Stimulated activated CD4-positive, alpha-beta T cell treated with anti-CD3 and anti-CD28 coated beads, Interleukin-2, amount 100 ng/mL, for 48 hours (primary cell): ENCODE measurements at regions not wholly inside any gene's neighbourhood (a gene's known extent, or its start where the extent isn't known, plus 50 kb on each side); places are given as distances from the start of the nearest gene placed in this dataset.
"Not testable (repeated sequence)": the region's sequence is repeated elsewhere in the genome, so short reads cannot be mapped to it uniquely, and the experiment has no call there.

Experiments used
- DNase-seq, 2 donors: peaks; one replicate each; pipeline ENCODE4 v3.0.0-alpha.2; 2020

- no peak for DNase-seq
Observed at GRCh38 chr6:91241946-91242613, 655.2 kb upstream of the MAP3K7 start.

DNA sequence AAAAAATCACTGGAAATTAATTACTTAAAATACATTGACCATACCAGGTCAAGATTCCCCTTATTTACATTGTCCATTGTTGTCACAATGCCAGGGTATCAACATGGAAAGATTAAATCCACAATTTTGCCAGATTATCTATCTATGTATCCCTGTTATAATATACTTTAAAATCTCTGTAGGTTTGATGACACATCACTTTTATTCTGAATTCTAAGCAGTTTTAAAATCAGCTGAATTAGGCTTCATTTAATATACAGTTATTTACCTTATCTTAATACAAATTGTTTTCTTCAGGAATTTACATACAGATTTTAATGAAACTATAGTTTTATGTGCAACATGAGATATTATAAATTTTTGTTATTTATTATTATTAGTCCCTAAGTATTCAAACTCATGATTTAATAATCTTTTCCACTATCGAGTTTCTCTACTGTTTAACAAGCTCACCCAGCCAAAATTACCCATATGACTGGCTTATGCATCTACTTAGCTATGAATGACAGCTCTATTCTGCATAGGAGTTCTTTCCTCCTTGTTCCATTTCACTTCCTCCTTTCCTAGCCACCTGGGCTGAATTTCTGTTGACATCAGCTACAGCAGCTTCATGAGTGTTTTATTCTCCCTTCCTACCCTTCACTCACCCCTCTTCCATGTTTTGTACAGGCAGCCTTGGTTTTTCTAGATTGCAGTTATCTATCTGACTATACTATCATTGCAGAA, 654.2 kb upstream of the MAP3K7 start:
- DNase-seq = no peak

DNA sequence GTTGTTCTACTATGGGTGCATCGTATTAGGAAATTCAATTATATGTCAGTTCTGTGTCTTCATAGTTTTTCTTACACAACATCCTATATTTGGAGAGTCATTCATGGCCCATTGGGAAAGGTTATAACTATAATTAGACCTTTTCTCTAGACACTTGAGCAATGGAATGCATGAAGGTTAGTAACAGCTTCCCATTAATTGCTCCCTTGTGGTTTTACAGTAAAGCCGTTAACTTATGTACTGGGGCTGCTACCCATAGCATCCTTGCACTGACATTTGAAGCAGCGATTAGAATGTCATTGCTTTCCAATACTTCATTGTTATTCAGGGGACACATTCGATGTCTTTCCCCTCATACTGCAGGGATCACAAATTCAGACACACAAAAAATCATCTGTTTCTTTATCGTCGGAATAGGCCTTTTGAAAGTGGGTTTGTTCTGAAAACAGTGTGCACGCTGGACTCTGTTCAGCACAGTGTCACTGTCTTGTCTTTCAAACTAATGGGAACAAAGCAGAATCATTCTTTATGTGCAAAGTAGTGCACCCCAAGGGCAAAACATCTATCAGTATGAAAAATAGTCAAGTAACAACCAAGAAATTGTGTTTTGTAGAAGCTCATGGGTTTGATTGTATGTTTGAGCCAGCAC, 634.3 kb upstream of the MAP3K7 start:
- no peak for DNase-seq

- DNase-seq = no peak
Observed at GRCh38 chr6:91213229-91213901, 626.5 kb upstream of the MAP3K7 start.

GRCh38 chr6:91198588-91199255, 611.9 kb upstream of the MAP3K7 start:
- DNase-seq = no peak

DNA sequence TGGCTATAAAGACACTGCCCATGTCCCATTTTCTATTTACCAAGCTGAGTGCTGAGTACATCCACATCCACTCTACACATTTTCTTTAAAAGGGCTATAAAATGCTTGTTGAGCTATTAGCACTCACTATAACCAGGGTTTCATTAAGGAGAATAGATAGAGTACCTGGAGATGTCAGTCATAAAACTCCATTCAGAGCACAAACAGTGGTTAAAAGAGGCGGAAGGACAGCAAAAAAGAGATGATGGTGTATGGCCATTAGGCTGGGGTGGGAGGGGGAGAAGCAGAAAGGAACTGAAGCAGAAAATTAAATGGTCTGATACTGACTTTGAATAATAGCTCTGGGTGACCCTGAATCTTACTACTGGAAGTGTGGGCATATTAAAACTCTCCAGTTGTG, 609.9 kb upstream of the MAP3K7 start:
- no peak for DNase-seq

DNA sequence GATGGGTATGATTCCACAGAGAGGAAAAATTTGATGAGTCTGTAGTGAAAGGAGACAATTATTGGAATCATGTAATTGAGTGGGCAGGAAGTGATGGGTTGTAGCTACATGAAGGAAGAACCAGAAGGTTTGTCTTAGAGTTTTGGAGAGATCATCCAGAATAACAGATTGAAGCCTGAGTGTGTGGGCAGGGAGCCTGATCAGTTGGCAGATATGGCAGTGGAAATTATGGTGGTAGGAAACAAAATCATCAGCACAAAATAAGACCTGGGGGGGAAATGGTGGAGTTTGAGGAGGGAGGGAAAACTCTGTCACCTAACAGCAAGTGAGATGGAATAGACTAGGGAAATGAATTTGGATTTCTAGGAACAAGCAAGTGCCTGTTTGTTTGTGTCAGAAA, 606.6 kb upstream of the MAP3K7 start:
- no peak for DNase-seq

DNA sequence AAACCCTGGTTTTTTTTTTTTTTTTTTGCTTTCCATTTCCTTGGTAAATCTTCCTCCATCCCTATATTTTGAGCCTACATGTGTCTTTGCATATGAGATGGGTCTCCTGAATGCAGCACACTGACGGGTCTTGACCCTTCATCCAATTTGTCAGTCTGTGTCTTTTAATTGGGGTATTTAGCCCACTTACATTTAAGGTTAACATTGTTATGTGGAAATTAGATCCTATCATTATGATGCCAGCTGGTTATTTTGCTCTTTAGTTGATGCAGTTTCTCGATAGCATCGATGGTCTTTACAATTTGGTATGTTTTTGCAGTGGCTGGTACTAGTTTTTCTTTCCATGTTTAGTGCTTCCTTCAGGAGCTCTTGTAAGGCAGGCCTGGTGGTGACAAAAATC, 603.2 kb upstream of the MAP3K7 start:
- not testable (repeated sequence) for DNase-seq

GRCh38 chr6:91185072-91185471, 598.2 kb upstream of the MAP3K7 start:
- DNase-seq = no peak

DNA sequence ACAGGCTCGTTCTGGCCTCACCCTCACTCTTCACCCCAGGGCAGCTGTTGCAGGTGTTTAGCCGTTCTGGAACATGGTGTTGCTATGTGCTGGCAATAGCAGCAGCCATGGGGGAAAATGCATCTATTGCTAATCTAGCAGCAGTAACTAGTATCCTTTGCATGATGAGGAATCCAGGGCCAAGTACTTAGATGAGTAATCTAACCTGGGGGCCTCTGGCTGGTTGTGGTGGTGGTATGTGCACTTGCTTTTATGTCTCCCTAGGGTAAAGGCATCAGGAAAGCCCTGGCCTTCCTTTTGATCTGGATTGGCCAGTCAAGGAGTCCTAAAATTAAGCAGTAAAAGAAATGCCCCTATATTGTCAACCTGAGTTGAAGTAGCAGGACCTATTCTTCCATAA, 594.5 kb upstream of the MAP3K7 start:
- DNase-seq = no peak

- DNase-seq = no peak
Observed at GRCh38 chr6:91173651-91174050, 586.8 kb upstream of the MAP3K7 start.

- DNase-seq = no peak
Observed at GRCh38 chr6:91173186-91173585, 586.3 kb upstream of the MAP3K7 start.

DNA sequence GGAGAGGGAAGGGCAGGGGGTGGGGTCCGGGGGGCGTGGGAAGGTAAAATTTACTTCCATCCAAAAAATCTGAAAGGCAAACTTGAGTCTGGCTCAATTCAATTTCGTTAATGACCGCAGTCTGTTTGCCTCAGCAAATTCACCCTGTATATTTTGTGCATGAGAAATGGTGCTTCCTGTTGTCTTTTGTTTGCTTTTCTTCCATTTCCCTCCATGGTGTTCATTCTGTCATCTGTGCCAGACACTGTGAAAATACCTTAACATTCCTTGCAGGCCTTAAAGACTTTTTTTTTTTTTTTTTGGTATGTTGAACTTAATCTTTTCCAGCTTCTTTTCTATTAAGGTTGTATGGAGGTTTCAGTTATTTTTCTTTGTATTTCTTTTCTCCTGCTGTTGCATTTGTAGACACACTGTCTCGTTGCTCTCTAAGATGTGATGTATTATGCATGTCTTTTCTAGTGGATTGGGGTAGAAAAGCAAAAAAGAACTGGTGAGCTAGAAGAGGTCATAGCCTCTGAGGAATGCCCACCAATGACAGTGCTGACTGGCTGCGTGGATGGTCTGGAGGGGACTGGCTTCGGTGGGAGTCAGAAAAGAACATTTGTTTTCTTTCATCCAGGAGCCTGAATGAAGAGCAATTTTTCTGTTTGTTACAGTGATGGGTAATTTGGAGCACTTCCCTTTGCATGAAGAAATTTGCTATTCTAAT, 585.0 kb upstream of the MAP3K7 start:
- no peak for DNase-seq

- no peak for DNase-seq
Observed at GRCh38 chr6:91167846-91168245, 581.0 kb upstream of the MAP3K7 start.

- DNase-seq = no peak
Observed at GRCh38 chr6:91166271-91167046, 579.6 kb upstream of the MAP3K7 start.

DNA sequence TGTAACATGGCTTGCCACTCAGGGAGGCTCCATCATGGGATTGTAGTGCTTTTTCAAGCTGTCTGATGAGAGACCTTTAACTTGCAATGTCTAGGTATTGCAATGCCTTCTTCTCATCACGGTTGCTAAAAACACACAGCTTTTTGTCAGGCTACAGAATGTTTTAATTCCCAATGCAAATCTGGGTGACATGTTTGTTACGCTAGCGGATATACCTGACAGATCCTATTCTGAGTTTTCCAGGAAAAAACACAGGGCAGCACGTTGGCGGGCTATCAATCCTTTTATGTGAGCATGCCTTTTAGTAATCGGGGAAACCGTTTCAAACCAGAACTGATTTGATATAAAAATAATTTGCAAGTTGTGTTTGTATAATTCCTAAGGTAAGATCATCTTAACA, 577.2 kb upstream of the MAP3K7 start:
- no peak for DNase-seq

DNA sequence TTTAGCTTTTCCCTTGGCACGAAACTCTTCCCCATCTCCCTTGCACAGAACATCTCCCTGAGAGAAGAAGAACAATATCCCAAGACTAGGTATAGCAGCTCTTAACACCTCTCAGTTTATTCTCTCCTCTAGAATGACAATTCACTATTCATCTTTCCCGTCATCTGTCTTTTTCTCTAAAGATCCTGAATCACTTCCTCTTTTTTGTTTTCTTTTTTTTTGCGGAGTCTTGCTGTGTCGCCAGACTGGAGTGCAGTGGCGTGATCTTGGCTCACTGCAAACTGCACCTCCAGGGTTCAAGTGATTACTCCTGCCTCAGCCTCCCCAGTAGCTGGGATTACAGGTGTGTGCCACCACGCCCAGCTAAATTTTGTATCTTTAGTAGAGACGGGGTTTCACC, 574.4 kb upstream of the MAP3K7 start:
- DNase-seq = no peak

DNA sequence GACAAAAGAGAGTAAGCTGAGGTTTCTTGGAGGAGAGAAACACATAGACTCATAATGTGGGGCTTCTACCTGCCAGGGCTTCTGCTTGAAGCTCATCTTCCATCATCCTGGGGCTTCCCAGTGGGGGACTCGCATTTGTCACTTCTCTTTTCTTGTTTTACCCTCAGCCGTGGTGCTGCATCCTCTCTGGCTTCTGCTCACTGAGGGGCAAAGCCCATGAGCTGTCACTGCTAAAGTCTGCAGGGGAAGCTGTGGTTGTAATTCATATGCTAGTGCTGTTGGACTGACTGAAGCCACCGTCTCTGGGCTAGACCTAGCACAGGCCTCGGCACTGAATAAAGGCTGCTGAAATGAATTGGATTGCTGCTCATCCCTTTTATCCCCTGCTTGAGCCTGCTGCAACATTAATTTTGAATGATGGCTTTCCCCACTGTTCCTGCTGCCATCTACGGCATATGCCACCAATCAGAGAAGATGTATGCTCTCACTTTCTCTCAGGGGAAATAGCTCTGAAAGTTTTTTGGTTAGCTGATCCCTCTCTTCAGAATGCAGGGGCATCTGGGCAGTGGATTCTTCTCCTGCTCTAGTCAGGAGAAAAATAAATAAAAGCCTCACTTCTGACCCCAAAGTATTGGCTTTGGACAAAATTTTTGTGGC, 568.4 kb upstream of the MAP3K7 start:
- DNase-seq = no peak

DNA sequence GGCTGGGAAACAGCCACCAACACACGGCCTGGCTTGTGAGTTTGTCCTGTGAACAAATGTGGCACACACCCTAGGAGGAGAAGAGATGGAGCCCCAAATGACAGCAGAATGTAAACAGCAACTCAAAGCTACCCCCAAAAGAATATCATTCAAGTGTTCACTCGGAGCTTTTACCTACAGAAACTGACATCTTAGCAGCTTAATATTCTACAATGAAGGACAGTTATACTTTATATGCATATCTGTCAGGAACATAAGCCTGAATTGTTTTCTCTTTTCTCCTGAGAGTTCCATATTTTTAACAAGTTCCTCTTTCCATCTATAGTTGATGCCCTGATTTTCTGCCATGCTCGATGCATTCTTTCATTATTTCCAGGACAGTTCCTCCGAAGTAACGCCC, 566.0 kb upstream of the MAP3K7 start:
- DNase-seq = no peak

DNA sequence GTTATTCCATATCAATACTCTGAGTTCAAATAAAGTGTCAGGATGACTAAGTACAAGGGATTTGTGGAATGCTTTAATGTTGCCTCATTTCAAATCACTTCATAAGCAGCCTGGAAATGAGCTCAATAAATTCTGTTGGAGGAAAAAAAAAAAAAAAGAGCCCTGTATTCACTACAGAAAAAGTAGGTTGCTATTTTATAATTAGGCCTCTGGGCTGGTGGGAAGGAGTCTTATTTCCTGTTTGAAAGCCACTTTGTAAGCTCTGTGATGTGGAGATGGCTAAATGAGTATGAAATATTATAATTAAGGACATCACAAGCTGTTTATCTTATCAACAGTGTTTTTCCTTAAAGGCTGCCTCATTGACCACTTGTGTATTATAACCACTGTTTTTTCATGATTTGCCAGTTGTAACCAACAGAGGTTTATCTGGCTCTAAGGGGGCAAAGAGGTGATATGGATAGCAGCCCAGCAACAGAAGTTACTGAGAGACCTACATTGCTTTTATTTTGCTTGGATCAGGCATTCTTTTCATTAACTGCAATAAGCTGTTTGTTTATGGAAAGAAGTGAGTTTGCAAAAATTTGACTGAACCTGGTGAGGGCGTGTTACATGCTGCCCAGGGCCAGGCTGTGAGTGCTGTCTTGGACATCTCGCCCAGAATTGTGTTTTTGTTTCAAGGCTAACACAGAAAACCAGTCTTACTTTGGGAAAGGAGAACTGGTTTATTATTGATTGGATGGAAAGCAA, 563.3 kb upstream of the MAP3K7 start:
- DNase-seq = no peak
